Large intestine (tissue), 3 donors: ENCODE measurements at regions not wholly inside any gene's neighbourhood (a gene's known extent, or its start where the extent isn't known, plus 50 kb on each side); places are given as distances from the start of the nearest gene placed in this dataset.

Experiments used
- DNase-seq, 2 donors: peaks; one replicate each; pipeline versions ENCODE4 v3.0.0 to v3.0.0-alpha.2; 2013
- H3K27ac ChIP-seq: one replicate; pipeline ENCODE4 v1.5.1; 2013; ENCODE audit warnings: low read length
- H3K27me3 ChIP-seq: 2 replicates; pipeline ENCODE4 v1.6.1; 2013; ENCODE audit warnings: low read length; ENCODE audit not compliant: control insufficient read depth, insufficient read depth
- H3K36me3 ChIP-seq: 2 replicates; pipeline ENCODE4 v1.6.1; 2013; ENCODE audit warnings: low read length; ENCODE audit not compliant: control insufficient read depth, insufficient read depth
- H3K4me1 ChIP-seq: one replicate; pipeline ENCODE4 v1.6.1; 2013; ENCODE audit warnings: low read length; ENCODE audit not compliant: control insufficient read depth, insufficient read depth
- H3K4me3 ChIP-seq: one replicate; pipeline ENCODE4 v1.5.1; 2013; ENCODE audit warnings: low read length
- H3K9me3 ChIP-seq: one replicate; pipeline ENCODE4 v1.6.1; 2013; ENCODE audit warnings: mild to moderate bottlenecking, low read depth, low read length, moderate library complexity; ENCODE audit not compliant: control insufficient read depth
- WGBS: methylation state at CpG from one replicate; pipeline ENCODE4 v1.1.5; 2013; ENCODE audit warnings: low lambda C conversion rate; ENCODE audit not compliant: insufficient coverage; 5-methylcytosine and 5-hydroxymethylcytosine counted together

GRCh38 chr2:239674981-239675825 lies 274.4 kb upstream of the HDAC4 start:
- Histone ChIP-seq H3K4me1 (no peaks in the 10 kb centered on the region), H3K36me3 (no peaks in the 10 kb centered on the region), H3K27me3 (no peaks in the 10 kb centered on the region), H3K4me3 (no peak overlapping the region), H3K9me3 (no peaks in the 10 kb centered on the region), H3K27ac (no peak overlapping the region)
- no CpG with 5 or more reads among the region's 17 CpGs for WGBS
- no peak for DNase-seq

- Histone ChIP-seq H3K27me3 (no peaks in the 10 kb centered on the region), H3K27ac (no peak overlapping the region), H3K36me3 (no peaks in the 10 kb centered on the region), H3K9me3 (no peaks in the 10 kb centered on the region), H3K4me3 (no peak overlapping the region), H3K4me1 (no peaks in the 10 kb centered on the region)
- no CpG with 5 or more reads among the region's 17 CpGs for WGBS
- DNase-seq: no peak
These were observed 273.5 kb upstream of the HDAC4 start for GRCh38 chr2:239674101-239674980.

- Histone ChIP-seq H3K27me3 (no peaks in the 10 kb centered on the region), H3K27ac (no peak overlapping the region), H3K4me3 (no peak overlapping the region), H3K9me3 (no peaks in the 10 kb centered on the region), H3K4me1 (no peaks in the 10 kb centered on the region), H3K36me3 (no peaks in the 10 kb centered on the region)
- WGBS: no CpG with 5 or more reads among the region's 10 CpGs
- no peak for DNase-seq
These were observed 272.8 kb upstream of the HDAC4 start for GRCh38 chr2:239673641-239674040.

GRCh38 chr2:239671916-239672849 lies 271.4 kb upstream of the HDAC4 start:
- 100% methylated on average over 2 of the region's 18 CpGs for WGBS
- H3K36me3 ChIP-seq: no peaks in the 10 kb centered on the region

GRCh38 chr2:239671471-239671870 lies 270.7 kb upstream of the HDAC4 start:
- Histone ChIP-seq H3K9me3 (no peaks in the 10 kb centered on the region), H3K27me3 (no peaks in the 10 kb centered on the region), H3K36me3 (no peaks in the 10 kb centered on the region), H3K27ac (no peak overlapping the region), H3K4me1 (no peaks in the 10 kb centered on the region), H3K4me3 (no peak overlapping the region)
- no peak for DNase-seq
- no CpG with 5 or more reads among the region's 10 CpGs for WGBS

More at GRCh38 chr2:239671916-239672849, 271.4 kb upstream of the HDAC4 start:
- H3K4me1 ChIP-seq: no peaks in the 10 kb centered on the region
- H3K9me3 ChIP-seq: no peaks in the 10 kb centered on the region
- H3K4me3 ChIP-seq: no peak overlapping the region
- H3K27ac ChIP-seq: no peak overlapping the region
- H3K27me3 ChIP-seq: no peaks in the 10 kb centered on the region
- DNase-seq: no peak

- Histone ChIP-seq H3K4me1 (no peaks in the 10 kb centered on the region), H3K9me3 (no peaks in the 10 kb centered on the region), H3K36me3 (no peaks in the 10 kb centered on the region), H3K27me3 (no peaks in the 10 kb centered on the region), H3K27ac (no peak overlapping the region), H3K4me3 (no peak overlapping the region)
- DNase-seq: no peak
- WGBS: no CpG with 5 or more reads among the region's 7 CpGs
These were observed 269.8 kb upstream of the HDAC4 start for GRCh38 chr2:239670463-239671120.

- Histone ChIP-seq H3K27ac (no peak overlapping the region), H3K4me3 (no peak overlapping the region), H3K36me3 (no peaks in the 10 kb centered on the region), H3K9me3 (no peaks in the 10 kb centered on the region), H3K27me3 (no peaks in the 10 kb centered on the region), H3K4me1 (no peaks in the 10 kb centered on the region)
- WGBS: 100% methylated on average over 2 of the region's 17 CpGs
- no peak for DNase-seq
These were observed 269.2 kb upstream of the HDAC4 start for GRCh38 chr2:239669899-239670460.

- Histone ChIP-seq H3K4me1 (no peaks in the 10 kb centered on the region), H3K4me3 (no peak overlapping the region), H3K36me3 (no peaks in the 10 kb centered on the region), H3K27ac (no peak overlapping the region), H3K27me3 (no peaks in the 10 kb centered on the region), H3K9me3 (no peaks in the 10 kb centered on the region)
- DNase-seq: no peak
- no CpG with 5 or more reads among the region's 9 CpGs for WGBS
These were observed 268.5 kb upstream of the HDAC4 start for GRCh38 chr2:239669181-239669898.

- H3K27me3 ChIP-seq: no peaks in the 10 kb centered on the region
- DNase-seq: no peak
- no peaks in the 10 kb centered on the region for H3K36me3 ChIP-seq
- no peaks in the 10 kb centered on the region for H3K9me3 ChIP-seq
- H3K27ac ChIP-seq: no peak overlapping the region
- no peaks in the 10 kb centered on the region for H3K4me1 ChIP-seq
- H3K4me3 ChIP-seq: no peak overlapping the region
- WGBS: no CpG with 5 or more reads among the region's 3 CpGs
These were observed 267.8 kb upstream of the HDAC4 start for GRCh38 chr2:239668651-239669050.
